HepG2 (cell line): ENCODE measurements at regions not wholly inside any gene's neighbourhood (a gene's known extent, or its start where the extent isn't known, plus 50 kb on each side); places are given as distances from the start of the nearest gene placed in this dataset.

Experiments used
- ATAC-seq: fragments of 200-7000 bp; cut with Tn5 transposase; 3 replicates; pipeline ENCODE4 v1.9.1; 2020; ENCODE audit warnings: mild to moderate bottlenecking, moderate library complexity
- BruUV-seq: library from RNA; stranded (reverse); fragments of 400-500 nt; replicated peaks from 2 replicates; lab custom pipeline; 2021; lab: Mats Ljungman, UMichigan
- CTCF ChIA-PET: fragments of 300-600 bp; formaldehyde crosslinking; extraction: SDS; loops from one replicate; lab custom pipeline; 2021; ENCODE audit warnings: low total read pairs, inconsistent platforms, low intra/inter-chr PET ratio; lab: Yijun Ruan, JAX
- POLR2A ChIA-PET: fragments of 350-600 bp; sonication (Branson Sonifier 250); formaldehyde crosslinking; loops from one replicate; lab custom pipeline; 2020; ENCODE audit warnings: antibody characterized with exemption, inconsistent platforms; lab: Yijun Ruan, JAX
- DNase-seq: peaks from one replicate; pipeline ENCODE4 v3.0.0-alpha.2; 2015; ENCODE audit warnings: low spot score
- FAIRE-seq: peaks from 3 replicates; lab custom pipeline; 2011; peaks lifted over from hg19 to GRCh38; lab: Jason Lieb, UNC
- H2AFZ ChIP-seq: one replicate; pipeline ENCODE4 v1.6.1; 2011; ENCODE audit warnings: low read length, inconsistent platforms
- H3K27ac ChIP-seq: fragments of 300-600 bp; 3 replicates; pipeline ENCODE4 v1.8.0; 2011; ENCODE audit warnings: mixed run types, mild to moderate bottlenecking, mixed read lengths, low read length, inconsistent platforms; ENCODE audit not compliant: insufficient read depth; ENCODE audit errors: extremely low read length
- H3K27me3 ChIP-seq, 2 experiments: fragments of 200-600 bp in 1 of 2; 2 replicates in 1 of 2; 3 replicates in 1 of 2; pipeline versions ENCODE4 v1.6.0 to v1.8.0; 2011; ENCODE audit warnings: low read length in 2 of 2, mild to moderate bottlenecking in 2 of 2, moderate library complexity in 2 of 2, inconsistent platforms in 1 of 2; ENCODE audit not compliant: insufficient read depth in 2 of 2, control insufficient read depth in 1 of 2
- H3K36me3 ChIP-seq, 2 experiments: fragments of 200-600 bp in 1 of 2; replicated peaks in 1 of 2; 2 replicates in 1 of 2; 3 replicates in 1 of 2; pipeline versions ENCODE4 v1.5.1 to v1.8.0; 2011; ENCODE audit warnings: low read length in 2 of 2, inconsistent platforms in 1 of 2; ENCODE audit not compliant: insufficient read depth in 2 of 2, control insufficient read depth in 1 of 2
- H3K4me1 ChIP-seq: 2 replicates; pipeline ENCODE4 v1.5.1; 2012; ENCODE audit warnings: low read length, inconsistent platforms; ENCODE audit not compliant: insufficient read depth
- H3K4me2 ChIP-seq: 2 replicates; pipeline ENCODE4 v1.6.0; 2011; ENCODE audit warnings: low read depth, low read length, inconsistent platforms
- H3K4me3 ChIP-seq, 3 experiments: fragments of 200-600 bp in 1 of 3; sonication (generic), shearing (Covaris generic) in 1 of 3; replicated peaks in 1 of 3; 2 replicates each; pipeline ENCODE4 v1.5.1; 2011 to 2016; ENCODE audit warnings: low read length in 3 of 3, inconsistent platforms in 2 of 3, low read depth in 2 of 3, mild to moderate bottlenecking in 2 of 3, control low read depth in 1 of 3, mixed read lengths in 1 of 3; ENCODE audit not compliant: insufficient read depth in 1 of 3
- H3K79me2 ChIP-seq: one replicate; pipeline ENCODE4 v1.6.1; 2011; ENCODE audit warnings: low read length, inconsistent platforms; ENCODE audit not compliant: insufficient read depth
- H3K9ac ChIP-seq: 2 replicates; pipeline ENCODE4 v1.6.0; 2011; ENCODE audit warnings: mild to moderate bottlenecking, low read depth, low read length, inconsistent platforms; ENCODE audit not compliant: insufficient read depth
- H3K9me3 ChIP-seq: 2 replicates; pipeline ENCODE4 v1.5.1; 2012; ENCODE audit warnings: mild to moderate bottlenecking, low read length
- H4K20me1 ChIP-seq: 2 replicates; pipeline ENCODE4 v1.6.0; 2011; ENCODE audit warnings: inconsistent platforms, mild to moderate bottlenecking, low read length, moderate library complexity; ENCODE audit not compliant: insufficient read depth
- AGO1 ChIP-seq: fragments of 200-400 bp; formaldehyde crosslinking; IDR thresholded peaks from 2 replicates; pipeline ENCODE4 v1.6.1; 2017; ENCODE audit warnings: mild to moderate bottlenecking, low read depth, low read length, moderate library complexity; ENCODE audit not compliant: poor library complexity, severe bottlenecking
- GABPA ChIP-seq, 2 experiments: IDR thresholded peaks; 2 replicates each; pipeline ENCODE4 v1.6.1; 2011 to 2016; ENCODE audit warnings: low read depth in 2 of 2, low read length in 1 of 2, missing biosample characterization in 1 of 2, missing genetic modification characterization in 1 of 2
- GTF2F1 ChIP-seq: fragments of 150-350 bp; IDR thresholded peaks from 2 replicates; pipeline ENCODE4 v1.6.1; 2014; ENCODE audit warnings: low read length
- GTF3A ChIP-seq: sonication (generic); formaldehyde crosslinking; conservative IDR thresholded peaks from 2 replicates; pipeline ENCODE4 v1.4.0; 2020; ENCODE audit warnings: mild to moderate bottlenecking, missing genetic modification reagents
- ISL2 ChIP-seq: sonication (generic); formaldehyde crosslinking; IDR thresholded peaks from 2 replicates; pipeline ENCODE4 v1.5.0; 2020; ENCODE audit warnings: missing genetic modification reagents
- KLF9 ChIP-seq: IDR thresholded peaks from 2 replicates; pipeline ENCODE4 v1.6.1; 2016; ENCODE audit warnings: low read depth
- REXO4 ChIP-seq: sonication (generic); formaldehyde crosslinking; IDR thresholded peaks from 2 replicates; pipeline ENCODE4 v1.8.0; 2022; ENCODE audit warnings: missing genetic modification reagents, mild to moderate bottlenecking, borderline replicate concordance
- SETDB1 ChIP-seq: sonication (generic); formaldehyde crosslinking; IDR thresholded peaks from 2 replicates; pipeline ENCODE4 v1.5.1; 2020; ENCODE audit warnings: missing genetic modification reagents, mild to moderate bottlenecking, borderline replicate concordance
- SMAD1 ChIP-seq: sonication (generic); formaldehyde crosslinking; IDR thresholded peaks from 2 replicates; pipeline ENCODE4 v1.4.0; 2020; ENCODE audit warnings: missing genetic modification reagents, low read depth, mild to moderate bottlenecking, borderline replicate concordance
- SOX5 ChIP-seq: IDR thresholded peaks from 2 replicates; pipeline ENCODE4 v1.6.1; 2016; ENCODE audit warnings: borderline replicate concordance
- THAP11 ChIP-seq: IDR thresholded peaks from 2 replicates; pipeline ENCODE4 v1.6.1; 2016; ENCODE audit warnings: missing biosample characterization, missing genetic modification reagents
- XRCC5 ChIP-seq: fragments of 200-400 bp; formaldehyde crosslinking; optimal IDR thresholded peaks from 2 replicates; pipeline ENCODE3; 2017; ENCODE audit warnings: mild to moderate bottlenecking, low read length
- ZNF138 ChIP-seq: sonication (generic); formaldehyde crosslinking; IDR thresholded peaks from 2 replicates; pipeline ENCODE4 v1.5.0; 2020; ENCODE audit warnings: mild to moderate bottlenecking, low read depth, missing genetic modification reagents
- ZNF766 ChIP-seq: sonication (generic); formaldehyde crosslinking; IDR thresholded peaks from 2 replicates; pipeline ENCODE4 v1.5.0; 2020; ENCODE audit warnings: missing genetic modification reagents, borderline replicate concordance
- ZNF891 ChIP-seq: sonication (generic); formaldehyde crosslinking; IDR thresholded peaks from 2 replicates; pipeline ENCODE4 v1.5.0; 2020; ENCODE audit warnings: mild to moderate bottlenecking, missing genetic modification reagents
- ZZZ3 ChIP-seq: sonication (generic); formaldehyde crosslinking; IDR thresholded peaks from 2 replicates; pipeline ENCODE4 v1.4.0; 2020; ENCODE audit warnings: missing genetic modification reagents, mild to moderate bottlenecking, borderline replicate concordance
- WGBS: methylation state at CpG from one replicate; pipeline ENCODE4 v1.1.6; 2017; ENCODE audit warnings: low lambda C conversion rate; 5-methylcytosine and 5-hydroxymethylcytosine counted together
- in situ Hi-C: cut with HindIII; loops from 2 replicates; pipeline ENCODE4 v1.10.0; 2017; ENCODE audit warnings: low pct_unique_long_range_greater_than_20kb; ENCODE audit not compliant: extremely low pct_ligation_motif_present
- intact Hi-C: fragments of 100-400 bp; cut with micrococcal nuclease; formaldehyde crosslinking; loops from one replicate; pipeline ENCODE4 v1.10.0; 2022; ENCODE audit not compliant: unreplicated experiment
- TF ChIP-seq, protein P1 (sequence below): sonication (generic); formaldehyde crosslinking; IDR thresholded peaks from 2 replicates; pipeline ENCODE4 v1.4.0; 2020; ENCODE audit warnings: mild to moderate bottlenecking, missing genetic modification reagents

DNA sequence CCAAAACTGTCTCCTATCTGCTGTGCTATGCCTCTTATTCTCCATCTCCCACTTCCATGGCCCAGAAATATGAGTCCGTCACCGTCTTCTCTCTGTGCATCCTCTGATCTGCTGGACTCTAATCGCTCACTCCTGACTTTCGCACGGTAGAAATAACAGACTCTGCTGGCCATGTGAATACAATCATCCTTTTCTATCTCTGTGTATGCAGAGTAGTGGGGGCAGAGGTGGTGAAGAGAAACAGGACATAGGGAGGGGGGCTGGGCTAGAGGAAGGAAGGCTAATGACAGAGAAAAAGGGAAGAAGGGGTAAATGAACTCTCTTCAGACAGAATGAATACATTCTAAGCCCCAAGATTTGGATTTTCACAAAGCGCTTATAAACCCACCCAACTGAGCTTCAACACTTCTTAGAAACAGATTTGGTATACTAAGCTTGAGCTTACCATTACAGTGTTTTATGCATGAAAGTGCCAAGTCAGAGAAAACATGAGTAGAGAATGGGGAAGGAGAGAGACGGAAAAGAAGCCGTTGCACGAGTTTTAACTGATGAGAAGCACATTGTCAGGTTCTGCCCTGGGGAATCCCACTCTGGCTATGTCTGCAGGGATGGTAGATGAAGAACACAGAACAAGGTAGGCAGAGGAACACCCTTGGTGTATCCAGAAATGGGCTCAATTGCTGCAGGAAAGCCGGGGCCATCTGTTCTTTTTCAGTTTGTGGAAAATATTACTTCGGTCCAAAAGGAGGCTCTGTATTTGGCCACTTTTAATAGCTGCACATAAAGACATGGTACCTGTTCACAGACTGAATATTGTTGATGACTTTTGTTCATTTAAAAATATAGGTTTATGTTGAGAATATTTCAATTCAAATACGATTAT is 324.7 kb downstream of the ETS1 start (continued):
- TF ChIP-seq GTF3A (CRISPR knock-in tag) (no peak), SOX5 (no peak), ZZZ3 (CRISPR knock-in tag) (no peak), ZNF891 (no peak)

DNA sequence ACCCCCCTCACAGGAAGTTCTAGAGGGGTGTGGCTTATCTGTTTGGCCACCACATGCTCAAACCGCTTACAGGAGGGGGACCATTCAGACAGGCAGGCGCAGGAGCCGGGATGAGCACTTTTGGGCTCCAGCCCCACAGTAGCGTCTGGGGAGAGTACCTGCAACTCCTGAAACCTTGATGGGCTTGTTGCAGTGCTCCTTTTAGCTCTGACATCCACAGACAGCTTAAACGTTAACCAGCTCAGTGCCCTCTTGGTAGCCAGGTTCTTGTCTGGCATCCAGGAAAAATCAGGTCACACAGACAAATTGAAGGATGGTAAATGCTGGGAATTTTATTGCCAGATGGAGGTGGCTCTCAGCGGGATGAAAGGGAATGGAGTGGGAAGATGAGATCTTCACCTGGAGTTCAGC is 326.3 kb downstream of the ETS1 start:
- Histone ChIP-seq H3K9me3 (no peaks in the 10 kb centered on the region), H3K79me2 (no peaks in the 10 kb centered on the region), H4K20me1 (no peaks in the 10 kb centered on the region), H3K4me3 (no peak overlapping the region), H3K36me3 (no peaks in the 10 kb centered on the region), H3K27me3 (no peaks in the 10 kb centered on the region; a peak in 1 of 5 replicates), H3K4me1 (no peaks in the 10 kb centered on the region), H2AFZ (no peak overlapping the region), H3K4me2 (no peak overlapping the region), H3K27ac (no peak overlapping the region), H3K9ac (no peak overlapping the region)
- intact Hi-C loops (no loop called here), in situ Hi-C loops (no loop called here)
- TF ChIP-seq ZNF766 (CRISPR knock-in tag) (no peak), SETDB1 (CRISPR knock-in tag) (no peak), KLF9 (CRISPR knock-in tag) (no peak), XRCC5 (no peak), ZNF138 (CRISPR knock-in tag) (no peak), SMAD1 (CRISPR knock-in tag) (no peak), THAP11 (CRISPR knock-in tag) (no peak), ISL2 (no peak), AGO1 (no peak), REXO4 (CRISPR knock-in tag) (no peak), GABPA (IDR thresholded peaks at IDR 0.05; ENCODE audit: low read depth, low read length) (no peak), GABPA (CRISPR knock-in tag; IDR thresholded peaks at IDR 0.05; ENCODE audit: low read depth) (no peak), GTF2F1 (no peak)
- TF ChIP-seq, protein P1, sequence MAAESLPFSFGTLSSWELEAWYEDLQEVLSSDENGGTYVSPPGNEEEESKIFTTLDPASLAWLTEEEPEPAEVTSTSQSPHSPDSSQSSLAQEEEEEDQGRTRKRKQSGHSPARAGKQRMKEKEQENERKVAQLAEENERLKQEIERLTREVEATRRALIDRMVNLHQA = no peak
- POLR2A ChIA-PET = no interaction called here
- CTCF ChIA-PET = no interaction called here
- 19% methylated on average over 6 of the region's 6 CpGs for WGBS
- FAIRE-seq (no peak), ATAC-seq (no peak), DNase-seq (no peak)
- no TSS peak for BruUV-seq
